Neural crest cell (in vitro differentiated cells): ENCODE measurements at regions not wholly inside any gene's neighbourhood (a gene's known extent, or its start where the extent isn't known, plus 50 kb on each side); places are given as distances from the start of the nearest gene placed in this dataset.

ENCODE experiments used
- DNase-seq: peaks from one replicate; pipeline ENCODE4 v3.0.0; 2021; ENCODE audit warnings: low read depth, mixed read lengths, low spot score
- H3K27ac Mint-ChIP-seq: one replicate; pipeline ENCODE4 v1.8.0; 2021; ENCODE audit warnings: mild to moderate bottlenecking, mixed read lengths; ENCODE audit not compliant: unreplicated experiment
- H3K27me3 Mint-ChIP-seq: 2 replicates; pipeline ENCODE4 v1.8.0; 2021; ENCODE audit warnings: low read depth, mild to moderate bottlenecking, mixed read lengths
- H3K36me3 Mint-ChIP-seq: 2 replicates; pipeline ENCODE4 v1.8.0; 2021; ENCODE audit warnings: low read depth, mild to moderate bottlenecking, mixed read lengths
- H3K4me1 Mint-ChIP-seq: 2 replicates; pipeline ENCODE4 v1.8.0; 2021; ENCODE audit warnings: mixed read lengths
- H3K4me3 Mint-ChIP-seq: one replicate; pipeline ENCODE4 v1.8.0; 2021; ENCODE audit warnings: mild to moderate bottlenecking, mixed read lengths
- H3K9me3 Mint-ChIP-seq: 2 replicates; pipeline ENCODE4 v1.8.0; 2021; ENCODE audit warnings: mixed read lengths
- TF ChIP-seq, protein P1 (sequence below): fragments of 200-600 bp; sonication (generic); conservative IDR thresholded peaks from 2 replicates; pipeline ENCODE4 v1.5.0; 2021; ENCODE audit warnings: antibody characterized with exemption, mild to moderate bottlenecking

DNA sequence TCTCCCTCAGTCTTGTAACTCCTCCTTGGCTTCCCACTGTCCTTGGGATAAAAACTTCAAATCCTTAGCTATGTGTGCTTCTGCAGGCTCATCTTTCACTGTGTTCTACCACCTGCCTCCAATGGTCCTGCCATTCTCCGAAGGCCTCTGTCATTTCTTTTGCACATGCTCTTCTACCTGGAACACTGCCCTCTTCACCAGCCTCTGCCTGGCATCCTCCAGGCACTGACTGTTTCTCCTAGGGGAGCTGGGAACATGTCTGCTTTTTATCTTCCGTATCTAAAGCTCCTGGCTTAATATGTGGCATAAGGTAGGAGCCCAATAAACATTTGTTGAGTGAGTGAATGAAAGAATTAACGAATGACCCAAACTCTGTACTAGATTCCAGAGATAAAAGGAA, 603.3 kb upstream of the TMEM132C start:
- Mint-ChIP-seq H3K27ac (no peak overlapping the region), H3K9me3 (no peaks in the 10 kb centered on the region), H3K36me3 (no peaks in the 10 kb centered on the region), H3K27me3 (peaks cover 20% of the 10 kb centered on the region), H3K4me3 (no peak overlapping the region), H3K4me1 (no peaks in the 10 kb centered on the region)
- no peak for DNase-seq
- TF ChIP-seq, protein P1, sequence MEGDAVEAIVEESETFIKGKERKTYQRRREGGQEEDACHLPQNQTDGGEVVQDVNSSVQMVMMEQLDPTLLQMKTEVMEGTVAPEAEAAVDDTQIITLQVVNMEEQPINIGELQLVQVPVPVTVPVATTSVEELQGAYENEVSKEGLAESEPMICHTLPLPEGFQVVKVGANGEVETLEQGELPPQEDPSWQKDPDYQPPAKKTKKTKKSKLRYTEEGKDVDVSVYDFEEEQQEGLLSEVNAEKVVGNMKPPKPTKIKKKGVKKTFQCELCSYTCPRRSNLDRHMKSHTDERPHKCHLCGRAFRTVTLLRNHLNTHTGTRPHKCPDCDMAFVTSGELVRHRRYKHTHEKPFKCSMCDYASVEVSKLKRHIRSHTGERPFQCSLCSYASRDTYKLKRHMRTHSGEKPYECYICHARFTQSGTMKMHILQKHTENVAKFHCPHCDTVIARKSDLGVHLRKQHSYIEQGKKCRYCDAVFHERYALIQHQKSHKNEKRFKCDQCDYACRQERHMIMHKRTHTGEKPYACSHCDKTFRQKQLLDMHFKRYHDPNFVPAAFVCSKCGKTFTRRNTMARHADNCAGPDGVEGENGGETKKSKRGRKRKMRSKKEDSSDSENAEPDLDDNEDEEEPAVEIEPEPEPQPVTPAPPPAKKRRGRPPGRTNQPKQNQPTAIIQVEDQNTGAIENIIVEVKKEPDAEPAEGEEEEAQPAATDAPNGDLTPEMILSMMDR = no peak

DNA sequence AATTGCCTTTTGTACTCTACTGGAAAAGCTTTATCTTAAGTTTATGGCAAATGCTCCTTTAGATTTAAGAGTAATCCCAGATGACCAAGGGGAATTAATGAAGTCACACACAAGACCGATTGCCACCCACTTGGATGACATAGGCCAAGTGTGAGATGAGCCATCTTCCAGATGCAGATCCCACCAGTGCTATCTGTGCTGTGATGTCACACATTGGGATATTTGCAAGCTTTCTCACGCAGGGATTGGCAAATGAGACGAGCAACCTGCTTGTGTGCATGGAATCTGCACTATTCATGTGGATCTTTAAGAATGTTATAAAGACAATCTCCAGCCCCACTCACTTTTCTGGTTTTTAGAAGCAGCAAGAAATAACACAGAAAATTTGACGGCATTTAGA, 602.1 kb upstream of the TMEM132C start:
- H3K27me3 Mint-ChIP-seq = peaks cover 26% of the 10 kb centered on the region
- no peaks in the 10 kb centered on the region for H3K9me3 Mint-ChIP-seq
- no peaks in the 10 kb centered on the region for H3K4me1 Mint-ChIP-seq
- TF ChIP-seq, protein P1 = no peak
- no peak overlapping the region for H3K4me3 Mint-ChIP-seq
- no peak for DNase-seq
- H3K27ac Mint-ChIP-seq = no peak overlapping the region
- no peaks in the 10 kb centered on the region for H3K36me3 Mint-ChIP-seq

DNA sequence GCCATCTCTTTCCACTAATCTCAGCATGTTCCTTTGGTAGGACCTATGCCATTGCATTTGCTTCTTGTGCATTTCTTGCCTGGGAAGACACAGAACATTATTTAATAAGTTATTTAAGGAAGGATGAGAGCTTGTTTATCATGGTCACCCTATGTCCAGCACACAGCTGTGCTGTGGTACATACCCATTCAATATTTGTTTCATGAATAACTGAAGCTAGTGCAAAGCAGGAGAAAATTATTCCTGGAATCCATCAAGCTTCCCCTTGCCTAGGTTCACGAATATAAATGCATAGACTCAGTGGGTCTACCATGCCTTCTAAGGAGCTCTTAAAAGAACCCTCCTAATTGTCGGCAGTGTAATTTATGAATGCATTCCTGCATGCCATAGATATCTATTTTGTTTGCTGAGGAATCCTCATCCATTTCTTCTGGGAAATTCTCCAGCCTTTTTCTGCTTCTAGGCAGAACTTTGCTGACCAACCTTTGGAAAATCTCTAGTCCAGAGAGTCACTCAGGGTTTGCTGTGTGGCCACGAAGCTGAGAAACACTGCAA, 599.8 kb upstream of the TMEM132C start:
- H3K4me3 Mint-ChIP-seq = no peak overlapping the region
- TF ChIP-seq, protein P1 = no peak
- no peaks in the 10 kb centered on the region for H3K9me3 Mint-ChIP-seq
- no peaks in the 10 kb centered on the region for H3K36me3 Mint-ChIP-seq
- DNase-seq = no peak
- H3K4me1 Mint-ChIP-seq = no peaks in the 10 kb centered on the region
- no peak overlapping the region for H3K27ac Mint-ChIP-seq
- peaks cover 31% of the 10 kb centered on the region for H3K27me3 Mint-ChIP-seq

DNA sequence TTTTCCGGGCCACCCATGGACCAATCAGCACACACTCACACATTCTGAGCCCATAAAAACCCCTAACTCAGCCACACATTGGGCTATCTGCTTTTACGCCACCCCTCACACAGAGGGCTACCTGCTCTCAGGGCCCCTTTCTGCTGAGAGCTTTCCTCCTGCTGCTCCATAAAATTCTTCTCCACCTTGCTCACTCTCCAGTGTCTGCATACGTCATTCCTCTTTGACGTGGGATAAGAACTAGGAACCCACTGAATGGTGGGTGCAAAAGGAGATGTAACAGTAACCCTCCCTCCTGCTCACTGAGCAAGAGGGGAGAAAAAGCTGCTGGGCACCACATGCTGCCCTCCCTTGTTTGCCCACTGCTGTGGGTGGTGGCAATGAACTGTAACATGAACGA, 596.7 kb upstream of the TMEM132C start:
- Mint-ChIP-seq H3K27me3 (peaks cover 22% of the 10 kb centered on the region), H3K36me3 (no peaks in the 10 kb centered on the region), H3K27ac (no peak overlapping the region), H3K4me3 (no peak overlapping the region), H3K9me3 (no peaks in the 10 kb centered on the region), H3K4me1 (no peaks in the 10 kb centered on the region)
- TF ChIP-seq, protein P1 = no peak
- DNase-seq = no peak

DNA sequence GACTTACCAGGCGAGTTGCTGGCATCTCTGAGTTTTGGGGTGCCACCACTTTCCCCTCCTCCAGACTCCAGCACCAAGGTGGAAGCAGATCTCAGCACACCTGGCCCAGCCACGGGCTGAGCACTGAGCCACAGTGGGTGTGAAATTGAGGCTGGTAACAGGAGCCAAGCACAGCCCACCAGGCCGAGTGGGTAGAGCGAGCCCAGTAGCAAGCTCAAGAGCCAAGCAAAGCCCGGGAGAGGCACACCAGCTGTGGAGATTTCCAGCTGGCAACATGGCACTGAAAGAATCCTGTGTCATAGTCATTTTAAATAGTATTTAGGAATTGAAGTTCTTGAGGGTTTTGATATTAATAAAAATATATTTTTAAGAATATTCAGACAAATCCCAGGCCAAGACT, 596.2 kb upstream of the TMEM132C start:
- Mint-ChIP-seq H3K4me1 (no peaks in the 10 kb centered on the region), H3K27ac (no peak overlapping the region), H3K9me3 (no peaks in the 10 kb centered on the region), H3K4me3 (no peak overlapping the region), H3K36me3 (no peaks in the 10 kb centered on the region), H3K27me3 (peaks cover 22% of the 10 kb centered on the region)
- TF ChIP-seq, protein P1 = no peak
- no peak for DNase-seq

DNA sequence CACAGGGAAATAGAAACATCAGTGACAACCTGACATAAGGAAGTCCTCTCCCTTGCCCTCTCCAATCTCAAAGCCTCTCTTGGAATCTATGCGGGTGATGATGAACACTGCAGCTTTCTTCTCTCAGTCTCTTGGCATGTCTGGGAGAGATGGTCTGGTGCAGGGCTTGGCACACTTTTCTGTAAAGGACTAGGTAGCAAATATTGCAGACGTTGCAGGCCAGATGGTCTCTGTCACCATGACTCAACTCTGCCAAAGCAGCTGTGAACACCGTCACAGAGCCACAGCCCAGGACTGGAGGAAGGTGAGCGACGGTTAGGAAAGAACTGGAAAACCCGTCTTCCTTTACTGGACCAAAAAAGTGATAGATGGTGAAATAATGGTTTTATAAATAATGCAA, 591.0 kb upstream of the TMEM132C start:
- Mint-ChIP-seq H3K4me3 (no peak overlapping the region), H3K4me1 (peaks cover 5% of the 10 kb centered on the region), H3K36me3 (no peaks in the 10 kb centered on the region), H3K27me3 (no peaks in the 10 kb centered on the region), H3K9me3 (no peaks in the 10 kb centered on the region), H3K27ac (no peak overlapping the region)
- TF ChIP-seq, protein P1 = no peak
- DNase-seq = no peak
